Caki2 (cell line): ENCODE measurements at regions not wholly inside any gene's neighbourhood (a gene's known extent, or its start where the extent isn't known, plus 50 kb on each side); places are given as distances from the start of the nearest gene placed in this dataset.

ENCODE experiments used
- DNase-seq: peaks from one replicate; pipeline ENCODE4 v3.0.0-alpha.2; 2015; ENCODE audit warnings: low read depth
- in situ Hi-C: cut with HindIII; loops from 2 replicates; pipeline ENCODE4 v1.10.0; 2016; ENCODE audit warnings: low sequenced_read_pairs, low pct_unique_long_range_greater_than_20kb, mixed read lengths

GRCh38 chr12:76260390-76260748 lies 87.8 kb downstream of the BBS10 start:
- no peak for DNase-seq
- in situ Hi-C loops = no loop called here

GRCh38 chr12:76259660-76260389 lies 88.4 kb downstream of the BBS10 start:
- DNase-seq = no peak
- in situ Hi-C loops = no loop called here

GRCh38 chr12:76259106-76259505 lies 89.1 kb downstream of the BBS10 start:
- no peak for DNase-seq
- in situ Hi-C loops = no loop called here

GRCh38 chr12:76256904-76257303 lies 91.3 kb downstream of the BBS10 start:
- in situ Hi-C loops = no loop called here
- no peak for DNase-seq

- in situ Hi-C loops = no loop called here
- DNase-seq = no peak
Observed at GRCh38 chr12:76256321-76256720, 91.9 kb downstream of the BBS10 start.

GRCh38 chr12:76255692-76256091 lies 92.5 kb downstream of the BBS10 start:
- in situ Hi-C loops = no loop called here
- DNase-seq = no peak

- in situ Hi-C loops = no loop called here
Observed at GRCh38 chr12:76255281-76255680, 92.9 kb downstream of the BBS10 start.

GRCh38 chr12:76252031-76252430 lies 96.2 kb downstream of the BBS10 start:
- no peak for DNase-seq
- in situ Hi-C loops = no loop called here

More at GRCh38 chr12:76255281-76255680, 92.9 kb downstream of the BBS10 start:
- DNase-seq = no peak

GRCh38 chr12:76250256-76250655 lies 98.0 kb downstream of the BBS10 start:
- in situ Hi-C loops = no loop called here
- DNase-seq = no peak

- no peak for DNase-seq
- in situ Hi-C loops = no loop called here
Observed at GRCh38 chr12:76249501-76249900, 98.7 kb downstream of the BBS10 start.

- in situ Hi-C loops = no loop called here
- no peak for DNase-seq
Observed at GRCh38 chr12:76247992-76248391, 100.2 kb downstream of the BBS10 start.

GRCh38 chr12:76247026-76247646 lies 101.1 kb downstream of the BBS10 start:
- in situ Hi-C loops = no loop called here
- no peak for DNase-seq

GRCh38 chr12:76246611-76247010 lies 101.6 kb downstream of the BBS10 start:
- no peak for DNase-seq
- in situ Hi-C loops = no loop called here

GRCh38 chr12:76244300-76244699 lies 103.9 kb downstream of the BBS10 start:
- DNase-seq = no peak
- in situ Hi-C loops = no loop called here

- in situ Hi-C loops = no loop called here
- DNase-seq = no peak
Observed at GRCh38 chr12:76242813-76243550, 105.2 kb downstream of the BBS10 start.

- in situ Hi-C loops = no loop called here
- DNase-seq = no peak
Observed at GRCh38 chr12:76241371-76241770, 106.8 kb downstream of the BBS10 start.

- in situ Hi-C loops = no loop called here
Observed at GRCh38 chr12:76240281-76240680, 107.9 kb downstream of the BBS10 start.

GRCh38 chr12:76238688-76239087 lies 109.5 kb downstream of the BBS10 start:
- in situ Hi-C loops = no loop called here
- no peak for DNase-seq

More at GRCh38 chr12:76240281-76240680, 107.9 kb downstream of the BBS10 start:
- no peak for DNase-seq

GRCh38 chr12:76237086-76237701 lies 111.0 kb downstream of the BBS10 start:
- in situ Hi-C loops = no loop called here
- DNase-seq = no peak
